ENCODE measurements at regions not wholly inside any gene's neighbourhood (a gene's known extent, or its start where the extent isn't known, plus 50 kb on each side); places are given as distances from the start of the nearest gene placed in this dataset.

DNA sequence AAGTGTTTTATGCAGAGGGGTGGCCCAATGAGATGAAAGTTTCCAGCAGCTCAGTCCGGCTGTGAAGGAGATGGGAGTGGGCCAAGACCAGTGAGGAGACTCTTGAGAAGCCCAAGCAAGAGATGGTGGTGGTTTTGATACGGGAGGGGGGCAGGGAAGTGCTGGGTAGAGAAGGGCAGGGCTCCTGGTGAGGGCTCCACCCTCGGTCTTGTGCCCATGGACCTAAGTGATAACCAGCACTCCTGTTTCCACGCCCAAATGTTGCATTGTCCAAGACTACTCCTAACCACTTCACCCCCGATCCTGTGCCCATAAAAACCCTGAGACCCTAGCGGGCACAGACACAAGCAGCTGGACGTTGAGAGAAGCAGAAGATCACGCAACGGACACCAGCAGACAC, 140.9 kb downstream of the MIS18A start:
- Histone ChIP-seq H3K27me3 (no peaks in the 10 kb centered on the region), H3K27ac (no peak overlapping the region), H3K4me1 (no peaks in the 10 kb centered on the region), H3K36me3 (replicated peaks in 1 of 2; ENCODE audit: insufficient read depth in 1 of 2, low read depth in 2 of 2) (no peaks in the 10 kb centered on the region), H3K4me3 (no peak overlapping the region), H3K9me3 (no peaks in the 10 kb centered on the region)
- ATAC-seq (no peak), DNase-seq (no peak)
- intact Hi-C loops (cut with DNase I) = no loop called here
- 80 to 83% methylated on average over 9 of the region's 9 CpGs for WGBS, 2 donors
- no peak for TF ChIP-seq POLR2A (IDR thresholded peaks at IDR 0.05)
- TF ChIP-seq, protein P1, sequence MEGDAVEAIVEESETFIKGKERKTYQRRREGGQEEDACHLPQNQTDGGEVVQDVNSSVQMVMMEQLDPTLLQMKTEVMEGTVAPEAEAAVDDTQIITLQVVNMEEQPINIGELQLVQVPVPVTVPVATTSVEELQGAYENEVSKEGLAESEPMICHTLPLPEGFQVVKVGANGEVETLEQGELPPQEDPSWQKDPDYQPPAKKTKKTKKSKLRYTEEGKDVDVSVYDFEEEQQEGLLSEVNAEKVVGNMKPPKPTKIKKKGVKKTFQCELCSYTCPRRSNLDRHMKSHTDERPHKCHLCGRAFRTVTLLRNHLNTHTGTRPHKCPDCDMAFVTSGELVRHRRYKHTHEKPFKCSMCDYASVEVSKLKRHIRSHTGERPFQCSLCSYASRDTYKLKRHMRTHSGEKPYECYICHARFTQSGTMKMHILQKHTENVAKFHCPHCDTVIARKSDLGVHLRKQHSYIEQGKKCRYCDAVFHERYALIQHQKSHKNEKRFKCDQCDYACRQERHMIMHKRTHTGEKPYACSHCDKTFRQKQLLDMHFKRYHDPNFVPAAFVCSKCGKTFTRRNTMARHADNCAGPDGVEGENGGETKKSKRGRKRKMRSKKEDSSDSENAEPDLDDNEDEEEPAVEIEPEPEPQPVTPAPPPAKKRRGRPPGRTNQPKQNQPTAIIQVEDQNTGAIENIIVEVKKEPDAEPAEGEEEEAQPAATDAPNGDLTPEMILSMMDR (IDR thresholded peaks at IDR 0.05) = no peak

DNA sequence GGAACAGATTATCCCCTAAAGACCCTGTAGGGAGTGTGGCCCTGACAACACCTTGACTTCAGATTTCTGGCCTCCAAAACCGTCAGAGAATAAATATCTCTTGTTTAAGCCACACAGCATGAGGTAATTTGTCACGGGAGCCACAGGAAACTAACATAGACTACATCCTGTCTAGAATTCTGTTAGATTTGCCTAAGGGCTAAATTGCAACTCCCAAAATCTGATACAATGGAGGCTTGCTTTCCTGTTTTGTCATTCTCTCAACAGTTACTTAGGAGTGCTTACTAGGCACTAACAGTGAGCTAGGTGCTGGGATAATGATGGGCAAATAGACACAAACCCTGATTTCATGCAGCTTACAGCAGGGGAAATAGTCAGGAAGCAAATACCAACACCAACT, 141.6 kb downstream of the MIS18A start:
- WGBS, 2 donors = 35 to 75% methylated on average over 2 of the region's 2 CpGs
- DNase-seq (no peak), ATAC-seq (no peak)
- Histone ChIP-seq H3K4me3 (no peak overlapping the region), H3K27me3 (no peaks in the 10 kb centered on the region), H3K36me3 (replicated peaks in 1 of 2; ENCODE audit: insufficient read depth in 1 of 2, low read depth in 2 of 2) (no peaks in the 10 kb centered on the region), H3K27ac (no peak overlapping the region), H3K9me3 (no peaks in the 10 kb centered on the region), H3K4me1 (no peaks in the 10 kb centered on the region)
- TF ChIP-seq, protein P1 (IDR thresholded peaks at IDR 0.05) = no peak
- TF ChIP-seq POLR2A (IDR thresholded peaks at IDR 0.05) = no peak
- intact Hi-C loops (cut with DNase I) = no loop called here

DNA sequence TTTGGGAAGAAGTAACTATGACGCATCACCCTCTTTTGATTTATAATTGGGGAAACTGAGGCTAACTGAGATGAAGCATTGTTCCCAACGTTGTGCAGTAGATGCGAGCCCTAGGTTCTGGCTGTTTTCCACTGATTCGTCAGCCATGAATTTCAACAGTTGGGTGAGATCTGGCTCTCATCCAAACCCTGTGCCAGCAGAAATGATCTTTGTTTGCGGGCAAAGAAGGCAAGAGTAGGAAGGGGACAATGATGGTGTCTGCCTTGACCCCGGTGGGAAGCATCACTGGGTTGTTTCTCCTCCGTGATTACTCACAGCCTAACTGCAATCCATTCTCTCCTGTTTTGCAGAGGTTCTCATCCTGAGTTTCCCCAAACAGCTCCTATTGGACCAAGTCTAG, 142.3 kb downstream of the MIS18A start:
- intact Hi-C loops (cut with DNase I) = no loop called here
- DNase-seq = no peak

DNA sequence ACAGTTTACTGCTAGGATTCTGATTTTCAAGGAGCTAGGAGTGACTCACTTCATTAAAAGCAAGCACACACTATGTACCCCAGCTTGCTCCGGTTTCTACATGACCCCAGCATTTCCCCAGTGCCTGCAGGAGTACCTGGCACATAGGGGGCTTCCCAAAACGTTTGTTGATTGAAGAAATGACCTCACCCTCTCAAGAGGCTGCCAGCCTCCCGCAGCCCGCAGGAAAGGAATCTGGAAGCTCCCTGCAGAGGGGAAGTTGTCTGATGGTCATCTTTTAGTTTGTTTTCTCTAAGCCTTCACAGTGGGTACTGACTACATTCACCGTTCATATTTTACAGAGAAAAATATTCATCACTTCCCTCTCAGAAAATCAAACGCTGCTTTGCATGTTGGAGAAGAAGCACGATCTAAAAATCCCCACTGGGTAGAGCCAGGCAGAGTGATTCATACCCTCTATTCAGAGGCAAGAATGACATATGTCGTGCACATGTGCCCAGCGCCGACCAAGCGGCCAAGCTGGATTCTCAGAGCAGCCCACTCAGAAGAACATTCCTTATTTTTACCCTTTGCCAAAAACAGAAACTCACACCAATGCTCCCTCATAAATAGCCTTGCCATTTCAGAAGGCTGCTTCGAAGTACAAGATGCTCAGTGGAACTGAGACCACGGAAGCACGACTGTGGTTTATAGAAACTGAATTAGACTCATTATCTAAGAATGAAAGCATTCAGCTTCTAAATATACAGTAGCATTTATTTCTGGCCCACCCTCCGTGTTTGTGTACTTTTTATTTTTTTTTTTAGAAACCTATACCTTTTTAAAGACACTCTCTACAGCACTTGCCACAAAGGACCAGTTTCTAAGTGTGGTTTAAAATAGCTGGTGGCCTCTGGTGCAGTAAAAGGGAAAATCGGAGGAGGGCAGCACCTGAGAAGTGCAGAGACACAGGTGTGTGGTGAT, 143.2 kb downstream of the MIS18A start:
- TF ChIP-seq POLR2A (IDR thresholded peaks at IDR 0.05) = no peak
- DNase-seq = no peak
- Histone ChIP-seq H3K36me3 (replicated peaks in 1 of 2; ENCODE audit: insufficient read depth in 1 of 2, low read depth in 2 of 2) (no peaks in the 10 kb centered on the region), H3K4me1 (no peaks in the 10 kb centered on the region), H3K27ac (no peak overlapping the region), H3K27me3 (no peaks in the 10 kb centered on the region), H3K4me3 (no peak overlapping the region), H3K9me3 (no peaks in the 10 kb centered on the region)
- no peak for ATAC-seq
- 58 to 59% methylated on average over 16 of the region's 16 CpGs for WGBS, 2 donors
- intact Hi-C loops (cut with DNase I) = no loop called here

More for the DNA sequence above, 142.3 kb downstream of the MIS18A start:
- H3K4me3 ChIP-seq = no peak overlapping the region
- no peak for TF ChIP-seq POLR2A (IDR thresholded peaks at IDR 0.05)
- TF ChIP-seq, protein P1 (IDR thresholded peaks at IDR 0.05) = no peak
- no peak for ATAC-seq
- no peaks in the 10 kb centered on the region for H3K36me3 ChIP-seq (replicated peaks in 1 of 2; ENCODE audit: insufficient read depth in 1 of 2, low read depth in 2 of 2)
- WGBS, 2 donors = 75 to 79% methylated on average over 7 of the region's 7 CpGs
- no peaks in the 10 kb centered on the region for H3K4me1 ChIP-seq
- H3K9me3 ChIP-seq = no peaks in the 10 kb centered on the region
- no peaks in the 10 kb centered on the region for H3K27me3 ChIP-seq
- no peak overlapping the region for H3K27ac ChIP-seq

DNA sequence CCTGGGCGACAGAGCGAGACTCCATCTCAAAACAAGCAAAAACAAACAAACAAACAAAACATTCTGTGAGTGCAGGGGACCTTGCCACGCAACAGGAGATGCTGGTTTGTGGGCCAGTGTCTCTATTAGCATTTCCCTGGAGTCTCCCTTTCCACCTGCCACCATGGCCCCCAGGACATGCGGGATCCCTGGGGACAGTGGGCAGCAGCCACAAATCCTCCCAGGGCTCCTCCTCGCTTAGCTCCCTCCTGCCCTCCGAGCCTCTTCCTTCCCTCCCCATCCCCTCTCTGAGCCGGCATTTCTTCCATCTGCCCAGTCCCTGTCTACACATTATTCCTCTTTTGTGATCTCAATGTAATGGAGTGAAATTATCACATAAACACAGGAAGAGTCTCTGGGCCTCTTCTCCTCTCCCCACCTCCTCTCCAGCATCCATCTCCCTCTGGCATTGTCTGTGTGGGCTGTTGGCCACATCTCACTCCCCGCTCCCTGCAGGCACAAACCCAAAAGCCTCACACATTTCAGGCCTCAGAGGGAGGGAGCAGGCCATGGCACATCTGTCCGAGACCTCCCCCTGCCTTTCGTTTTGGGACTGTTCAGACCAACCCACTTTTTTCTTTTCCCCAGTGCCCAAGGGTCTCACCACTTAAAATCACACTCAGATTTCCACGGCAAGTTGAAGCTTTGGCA, 144.3 kb downstream of the MIS18A start:
- WGBS, 2 donors = 55 to 66% methylated on average over 11 of the region's 11 CpGs

More for the DNA sequence above, 144.3 kb downstream of the MIS18A start:
- Histone ChIP-seq H3K36me3 (replicated peaks in 1 of 2; ENCODE audit: insufficient read depth in 1 of 2, low read depth in 2 of 2) (no peaks in the 10 kb centered on the region), H3K4me1 (no peaks in the 10 kb centered on the region), H3K27ac (no peak overlapping the region), H3K4me3 (no peak overlapping the region), H3K9me3 (no peaks in the 10 kb centered on the region), H3K27me3 (no peaks in the 10 kb centered on the region)
- ATAC-seq = no peak
- TF ChIP-seq, protein P1 (IDR thresholded peaks at IDR 0.05) = no peak
- TF ChIP-seq POLR2A (IDR thresholded peaks at IDR 0.05) = no peak
- intact Hi-C loops (cut with DNase I) = no loop called here
- no peak for DNase-seq
